ENCODE measurements at regions not wholly inside any gene's neighbourhood (a gene's known extent, or its start where the extent isn't known, plus 50 kb on each side); places are given as distances from the start of the nearest gene placed in this dataset.

DNA sequence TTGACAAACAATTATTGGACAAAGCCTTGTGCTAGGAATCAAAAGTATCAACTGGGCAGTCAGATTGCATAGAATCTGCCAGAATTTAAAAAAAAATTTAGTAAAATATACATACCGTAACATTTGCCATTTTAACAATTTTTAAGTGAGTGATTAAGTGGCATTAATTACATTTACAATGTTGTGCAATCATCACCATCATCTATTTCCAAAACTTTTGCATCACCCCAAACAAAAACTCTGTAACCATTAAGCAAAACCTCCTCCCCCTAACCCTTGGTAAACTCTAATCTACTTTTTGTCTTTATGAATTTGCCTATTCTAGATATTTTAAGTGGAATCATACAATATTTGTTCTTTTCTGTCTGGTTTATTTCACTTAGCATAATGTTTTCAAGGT, 182.8 kb downstream of the LMO4 start:
- Mint-ChIP-seq H3K4me1 (peaks cover 11% of the 10 kb centered on the region), H3K9me3 (0 out of 2 replicates have a peak, but pooled peaks cover 4% of the 10 kb centered on the region), H3K4me3 (no peak overlapping the region), H3K27me3 (ENCODE audit: low read depth) (no peaks in the 10 kb centered on the region), H3K36me3 (no peaks in the 10 kb centered on the region), H3K27ac (no peak overlapping the region)
- DNase-seq (ENCODE audit: low spot score) (no peak), ATAC-seq (no peak)
- TF ChIP-seq, protein P1, sequence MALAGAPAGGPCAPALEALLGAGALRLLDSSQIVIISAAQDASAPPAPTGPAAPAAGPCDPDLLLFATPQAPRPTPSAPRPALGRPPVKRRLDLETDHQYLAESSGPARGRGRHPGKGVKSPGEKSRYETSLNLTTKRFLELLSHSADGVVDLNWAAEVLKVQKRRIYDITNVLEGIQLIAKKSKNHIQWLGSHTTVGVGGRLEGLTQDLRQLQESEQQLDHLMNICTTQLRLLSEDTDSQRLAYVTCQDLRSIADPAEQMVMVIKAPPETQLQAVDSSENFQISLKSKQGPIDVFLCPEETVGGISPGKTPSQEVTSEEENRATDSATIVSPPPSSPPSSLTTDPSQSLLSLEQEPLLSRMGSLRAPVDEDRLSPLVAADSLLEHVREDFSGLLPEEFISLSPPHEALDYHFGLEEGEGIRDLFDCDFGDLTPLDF (CRISPR knock-in tag; IDR thresholded peaks at IDR 0.05) = no peak
- TF ChIP-seq PRRX2 (CRISPR knock-in tag; IDR thresholded peaks at IDR 0.05) = no peak
- TF ChIP-seq MXD4 (CRISPR knock-in tag; IDR thresholded peaks at IDR 0.05; ENCODE audit: borderline replicate concordance) = no peak
- TF ChIP-seq, protein P2, sequence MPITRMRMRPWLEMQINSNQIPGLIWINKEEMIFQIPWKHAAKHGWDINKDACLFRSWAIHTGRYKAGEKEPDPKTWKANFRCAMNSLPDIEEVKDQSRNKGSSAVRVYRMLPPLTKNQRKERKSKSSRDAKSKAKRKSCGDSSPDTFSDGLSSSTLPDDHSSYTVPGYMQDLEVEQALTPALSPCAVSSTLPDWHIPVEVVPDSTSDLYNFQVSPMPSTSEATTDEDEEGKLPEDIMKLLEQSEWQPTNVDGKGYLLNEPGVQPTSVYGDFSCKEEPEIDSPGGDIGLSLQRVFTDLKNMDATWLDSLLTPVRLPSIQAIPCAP (CRISPR knock-in tag; IDR thresholded peaks at IDR 0.05) = no peak
- TF ChIP-seq MYBL2 (CRISPR knock-in tag; IDR thresholded peaks at IDR 0.05) = no peak
- TF ChIP-seq, protein P3, sequence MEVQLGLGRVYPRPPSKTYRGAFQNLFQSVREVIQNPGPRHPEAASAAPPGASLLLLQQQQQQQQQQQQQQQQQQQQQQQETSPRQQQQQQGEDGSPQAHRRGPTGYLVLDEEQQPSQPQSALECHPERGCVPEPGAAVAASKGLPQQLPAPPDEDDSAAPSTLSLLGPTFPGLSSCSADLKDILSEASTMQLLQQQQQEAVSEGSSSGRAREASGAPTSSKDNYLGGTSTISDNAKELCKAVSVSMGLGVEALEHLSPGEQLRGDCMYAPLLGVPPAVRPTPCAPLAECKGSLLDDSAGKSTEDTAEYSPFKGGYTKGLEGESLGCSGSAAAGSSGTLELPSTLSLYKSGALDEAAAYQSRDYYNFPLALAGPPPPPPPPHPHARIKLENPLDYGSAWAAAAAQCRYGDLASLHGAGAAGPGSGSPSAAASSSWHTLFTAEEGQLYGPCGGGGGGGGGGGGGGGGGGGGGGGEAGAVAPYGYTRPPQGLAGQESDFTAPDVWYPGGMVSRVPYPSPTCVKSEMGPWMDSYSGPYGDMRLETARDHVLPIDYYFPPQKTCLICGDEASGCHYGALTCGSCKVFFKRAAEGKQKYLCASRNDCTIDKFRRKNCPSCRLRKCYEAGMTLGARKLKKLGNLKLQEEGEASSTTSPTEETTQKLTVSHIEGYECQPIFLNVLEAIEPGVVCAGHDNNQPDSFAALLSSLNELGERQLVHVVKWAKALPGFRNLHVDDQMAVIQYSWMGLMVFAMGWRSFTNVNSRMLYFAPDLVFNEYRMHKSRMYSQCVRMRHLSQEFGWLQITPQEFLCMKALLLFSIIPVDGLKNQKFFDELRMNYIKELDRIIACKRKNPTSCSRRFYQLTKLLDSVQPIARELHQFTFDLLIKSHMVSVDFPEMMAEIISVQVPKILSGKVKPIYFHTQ (CRISPR knock-in tag; IDR thresholded peaks at IDR 0.05) = no peak
- TF ChIP-seq SOX15 (CRISPR knock-in tag; IDR thresholded peaks at IDR 0.05) = no peak
- TF ChIP-seq KAT7 (CRISPR knock-in tag; IDR thresholded peaks at IDR 0.05; ENCODE audit: borderline replicate concordance) = no peak
- TF ChIP-seq, protein P4, sequence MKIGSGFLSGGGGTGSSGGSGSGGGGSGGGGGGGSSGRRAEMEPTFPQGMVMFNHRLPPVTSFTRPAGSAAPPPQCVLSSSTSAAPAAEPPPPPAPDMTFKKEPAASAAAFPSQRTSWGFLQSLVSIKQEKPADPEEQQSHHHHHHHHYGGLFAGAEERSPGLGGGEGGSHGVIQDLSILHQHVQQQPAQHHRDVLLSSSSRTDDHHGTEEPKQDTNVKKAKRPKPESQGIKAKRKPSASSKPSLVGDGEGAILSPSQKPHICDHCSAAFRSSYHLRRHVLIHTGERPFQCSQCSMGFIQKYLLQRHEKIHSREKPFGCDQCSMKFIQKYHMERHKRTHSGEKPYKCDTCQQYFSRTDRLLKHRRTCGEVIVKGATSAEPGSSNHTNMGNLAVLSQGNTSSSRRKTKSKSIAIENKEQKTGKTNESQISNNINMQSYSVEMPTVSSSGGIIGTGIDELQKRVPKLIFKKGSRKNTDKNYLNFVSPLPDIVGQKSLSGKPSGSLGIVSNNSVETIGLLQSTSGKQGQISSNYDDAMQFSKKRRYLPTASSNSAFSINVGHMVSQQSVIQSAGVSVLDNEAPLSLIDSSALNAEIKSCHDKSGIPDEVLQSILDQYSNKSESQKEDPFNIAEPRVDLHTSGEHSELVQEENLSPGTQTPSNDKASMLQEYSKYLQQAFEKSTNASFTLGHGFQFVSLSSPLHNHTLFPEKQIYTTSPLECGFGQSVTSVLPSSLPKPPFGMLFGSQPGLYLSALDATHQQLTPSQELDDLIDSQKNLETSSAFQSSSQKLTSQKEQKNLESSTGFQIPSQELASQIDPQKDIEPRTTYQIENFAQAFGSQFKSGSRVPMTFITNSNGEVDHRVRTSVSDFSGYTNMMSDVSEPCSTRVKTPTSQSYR (CRISPR knock-in tag; IDR thresholded peaks at IDR 0.05) = no peak
- no peak for TF ChIP-seq GTF2I (CRISPR knock-in tag; conservative IDR thresholded peaks at IDR 0.05)
- TF ChIP-seq, protein P5, sequence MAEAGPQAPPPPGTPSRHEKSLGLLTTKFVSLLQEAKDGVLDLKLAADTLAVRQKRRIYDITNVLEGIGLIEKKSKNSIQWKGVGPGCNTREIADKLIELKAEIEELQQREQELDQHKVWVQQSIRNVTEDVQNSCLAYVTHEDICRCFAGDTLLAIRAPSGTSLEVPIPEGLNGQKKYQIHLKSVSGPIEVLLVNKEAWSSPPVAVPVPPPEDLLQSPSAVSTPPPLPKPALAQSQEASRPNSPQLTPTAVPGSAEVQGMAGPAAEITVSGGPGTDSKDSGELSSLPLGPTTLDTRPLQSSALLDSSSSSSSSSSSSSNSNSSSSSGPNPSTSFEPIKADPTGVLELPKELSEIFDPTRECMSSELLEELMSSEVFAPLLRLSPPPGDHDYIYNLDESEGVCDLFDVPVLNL (CRISPR knock-in tag; IDR thresholded peaks at IDR 0.05; ENCODE audit: borderline replicate concordance, low read depth) = no peak
- TF ChIP-seq NFYB (CRISPR knock-in tag; conservative IDR thresholded peaks at IDR 0.05; ENCODE audit: low read depth) = no peak
- TF ChIP-seq TEAD4 (CRISPR knock-in tag; IDR thresholded peaks at IDR 0.05) = no peak
- TF ChIP-seq, protein P6, sequence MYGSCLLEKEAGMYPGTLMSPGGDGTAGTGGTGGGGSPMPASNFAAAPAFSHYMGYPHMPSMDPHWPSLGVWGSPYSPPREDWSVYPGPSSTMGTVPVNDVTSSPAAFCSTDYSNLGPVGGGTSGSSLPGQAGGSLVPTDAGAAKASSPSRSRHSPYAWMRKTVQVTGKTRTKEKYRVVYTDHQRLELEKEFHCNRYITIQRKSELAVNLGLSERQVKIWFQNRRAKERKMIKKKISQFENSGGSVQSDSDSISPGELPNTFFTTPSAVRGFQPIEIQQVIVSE (CRISPR knock-in tag; IDR thresholded peaks at IDR 0.05; ENCODE audit: borderline replicate concordance) = no peak
- TF ChIP-seq, protein P7, sequence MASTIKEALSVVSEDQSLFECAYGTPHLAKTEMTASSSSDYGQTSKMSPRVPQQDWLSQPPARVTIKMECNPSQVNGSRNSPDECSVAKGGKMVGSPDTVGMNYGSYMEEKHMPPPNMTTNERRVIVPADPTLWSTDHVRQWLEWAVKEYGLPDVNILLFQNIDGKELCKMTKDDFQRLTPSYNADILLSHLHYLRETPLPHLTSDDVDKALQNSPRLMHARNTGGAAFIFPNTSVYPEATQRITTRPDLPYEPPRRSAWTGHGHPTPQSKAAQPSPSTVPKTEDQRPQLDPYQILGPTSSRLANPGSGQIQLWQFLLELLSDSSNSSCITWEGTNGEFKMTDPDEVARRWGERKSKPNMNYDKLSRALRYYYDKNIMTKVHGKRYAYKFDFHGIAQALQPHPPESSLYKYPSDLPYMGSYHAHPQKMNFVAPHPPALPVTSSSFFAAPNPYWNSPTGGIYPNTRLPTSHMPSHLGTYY (CRISPR knock-in tag; IDR thresholded peaks at IDR 0.05) = no peak
- TF ChIP-seq FOXK1 (CRISPR knock-in tag; IDR thresholded peaks at IDR 0.05) = no peak
- no peak for TF ChIP-seq ZNF219 (CRISPR knock-in tag; IDR thresholded peaks at IDR 0.05; ENCODE audit: borderline replicate concordance)
- TF ChIP-seq, protein P8, sequence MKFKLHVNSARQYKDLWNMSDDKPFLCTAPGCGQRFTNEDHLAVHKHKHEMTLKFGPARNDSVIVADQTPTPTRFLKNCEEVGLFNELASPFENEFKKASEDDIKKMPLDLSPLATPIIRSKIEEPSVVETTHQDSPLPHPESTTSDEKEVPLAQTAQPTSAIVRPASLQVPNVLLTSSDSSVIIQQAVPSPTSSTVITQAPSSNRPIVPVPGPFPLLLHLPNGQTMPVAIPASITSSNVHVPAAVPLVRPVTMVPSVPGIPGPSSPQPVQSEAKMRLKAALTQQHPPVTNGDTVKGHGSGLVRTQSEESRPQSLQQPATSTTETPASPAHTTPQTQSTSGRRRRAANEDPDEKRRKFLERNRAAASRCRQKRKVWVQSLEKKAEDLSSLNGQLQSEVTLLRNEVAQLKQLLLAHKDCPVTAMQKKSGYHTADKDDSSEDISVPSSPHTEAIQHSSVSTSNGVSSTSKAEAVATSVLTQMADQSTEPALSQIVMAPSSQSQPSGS (CRISPR knock-in tag; IDR thresholded peaks at IDR 0.05; ENCODE audit: borderline replicate concordance, low read depth) = no peak
- no peak for TF ChIP-seq ZNF416 (CRISPR knock-in tag; IDR thresholded peaks at IDR 0.05)
- no peak for TF ChIP-seq IRF2 (CRISPR knock-in tag; IDR thresholded peaks at IDR 0.05; ENCODE audit: borderline replicate concordance, low read depth)
- POLR2A ChIA-PET = no interaction called here
- CTCF ChIA-PET = no interaction called here
